NCI-H510A treated with DMSO at 0.1 percent for 48 hours (cell line): ENCODE measurements at regions not wholly inside any gene's neighbourhood (a gene's known extent, or its start where the extent isn't known, plus 50 kb on each side); places are given as distances from the start of the nearest gene placed in this dataset.
"Not testable (repeated sequence)": the region's sequence is repeated elsewhere in the genome, so short reads cannot be mapped to it uniquely, and the experiment has no call there.

ENCODE experiments used
- DNase-seq: peaks from one replicate; lab custom pipeline; 2025; lab: John Stamatoyannopoulos, UW

- DNase-seq: not testable (repeated sequence)
These were observed 50.5 kb upstream of the THOC3 start for GRCh38 chr5:176018598-176018997.

GRCh38 chr5:176020852-176021251 lies 52.7 kb upstream of the THOC3 start:
- not testable (repeated sequence) for DNase-seq

GRCh38 chr5:176023535-176023934 lies 55.4 kb upstream of the THOC3 start:
- not testable (repeated sequence) for DNase-seq

- not testable (repeated sequence) for DNase-seq
These were observed 61.3 kb upstream of the THOC3 start for GRCh38 chr5:176029445-176029844.

- not testable (repeated sequence) for DNase-seq
These were observed 62.4 kb upstream of the THOC3 start for GRCh38 chr5:176030361-176031117.

GRCh38 chr5:176031118-176031510 lies 63.0 kb upstream of the THOC3 start:
- DNase-seq: not testable (repeated sequence)

GRCh38 chr5:176033186-176033585 lies 65.1 kb upstream of the THOC3 start:
- not testable (repeated sequence) for DNase-seq

GRCh38 chr5:176034407-176035200 lies 66.5 kb upstream of the THOC3 start:
- not testable (repeated sequence) for DNase-seq

GRCh38 chr5:176035201-176035530 lies 67.1 kb upstream of the THOC3 start:
- DNase-seq: not testable (repeated sequence)

- DNase-seq: not testable (repeated sequence)
These were observed 67.7 kb upstream of the THOC3 start for GRCh38 chr5:176035816-176036308.

GRCh38 chr5:176036391-176036790 lies 68.3 kb upstream of the THOC3 start:
- not testable (repeated sequence) for DNase-seq

- DNase-seq: not testable (repeated sequence)
These were observed 69.1 kb upstream of the THOC3 start for GRCh38 chr5:176037190-176037589.

- not testable (repeated sequence) for DNase-seq
These were observed 72.1 kb upstream of the THOC3 start for GRCh38 chr5:176040105-176040801.

- DNase-seq: not testable (repeated sequence)
These were observed 73.3 kb upstream of the THOC3 start for GRCh38 chr5:176041248-176041994.

- not testable (repeated sequence) for DNase-seq
These were observed 74.0 kb upstream of the THOC3 start for GRCh38 chr5:176042020-176042658.

GRCh38 chr5:176043252-176043829 lies 75.2 kb upstream of the THOC3 start:
- DNase-seq: not testable (repeated sequence)

GRCh38 chr5:176043986-176044385 lies 75.9 kb upstream of the THOC3 start:
- DNase-seq: not testable (repeated sequence)

- DNase-seq: not testable (repeated sequence)
These were observed 76.3 kb upstream of the THOC3 start for GRCh38 chr5:176044431-176044830.

- DNase-seq: not testable (repeated sequence)
These were observed 77.3 kb upstream of the THOC3 start for GRCh38 chr5:176045442-176045841.

- DNase-seq: not testable (repeated sequence)
These were observed 80.6 kb upstream of the THOC3 start for GRCh38 chr5:176048671-176049070.
